Testis (tissue), 2 donors: ENCODE measurements at regions not wholly inside any gene's neighbourhood (a gene's known extent, or its start where the extent isn't known, plus 50 kb on each side); places are given as distances from the start of the nearest gene placed in this dataset.
"Not testable (repeated sequence)": the region's sequence is repeated elsewhere in the genome, so short reads cannot be mapped to it uniquely, and the experiment has no call there.

Experiments
- CTCF ChIP-seq, 3 experiments: fragments of 450-650 bp in 2 of 3; fragments of 200-600 bp in 1 of 3; sonication (generic) in 1 of 3; IDR thresholded peaks; one replicate each; pipeline ENCODE4 v1.5.1; 2016 to 2019; ENCODE audit warnings: antibody characterized with exemption in 3 of 3, mild to moderate bottlenecking in 2 of 3, moderate library complexity in 1 of 3
- POLR2A ChIP-seq: fragments of 450-650 bp; IDR thresholded peaks from one replicate; pipeline ENCODE4 v1.6.1; 2017; ENCODE audit warnings: antibody characterized with exemption, mild to moderate bottlenecking, moderate library complexity

GRCh38 chr3:59170166-59170565 is 120.3 kb upstream of the CFAP20DC start:
- not testable (repeated sequence) for TF ChIP-seq CTCF (IDR thresholded peaks at IDR 0.05); POLR2A
